DND-41 (cell line): ENCODE measurements at regions not wholly inside any gene's neighbourhood (a gene's known extent, or its start where the extent isn't known, plus 50 kb on each side); places are given as distances from the start of the nearest gene placed in this dataset.

Experiments used
- ATAC-seq: fragments of 200-7000 bp; cut with Tn5 transposase; 3 replicates; pipeline ENCODE4 v1.9.1; 2021; ENCODE audit warnings: low read depth; ENCODE audit not compliant: insufficient read depth
- DNase-seq: peaks from one replicate; pipeline ENCODE4 v3.0.0-alpha.2; 2020
- H2AFZ ChIP-seq: 2 replicates; pipeline ENCODE4 v1.6.0; 2012; ENCODE audit warnings: low read depth, low read length
- H3K27ac ChIP-seq: 2 replicates; pipeline ENCODE4 v1.5.1; 2012; ENCODE audit warnings: low read length, inconsistent platforms
- H3K27me3 ChIP-seq: fragments of 200-600 bp; sonication (generic); 2 replicates; pipeline ENCODE4 v1.6.0; 2012; ENCODE audit warnings: low read length, mild to moderate bottlenecking, inconsistent platforms; ENCODE audit not compliant: insufficient read depth, poor library complexity
- H3K36me3 ChIP-seq: 2 replicates; pipeline ENCODE4 v1.5.1; 2012; ENCODE audit warnings: low read length, inconsistent platforms; ENCODE audit not compliant: insufficient read depth
- H3K4me1 ChIP-seq: 2 replicates; pipeline ENCODE4 v1.5.1; 2012; ENCODE audit warnings: mild to moderate bottlenecking, low read length; ENCODE audit not compliant: insufficient read depth
- H3K4me2 ChIP-seq: 2 replicates; pipeline ENCODE4 v1.6.0; 2012; ENCODE audit warnings: mild to moderate bottlenecking, moderate library complexity, low read length, inconsistent platforms; ENCODE audit not compliant: insufficient read depth
- H3K4me3 ChIP-seq, 2 experiments: fragments of 200-600 bp in 1 of 2; shearing (Covaris generic) in 1 of 2; 2 replicates each; pipeline ENCODE4 v1.5.1; 2012 to 2016; ENCODE audit warnings: inconsistent platforms in 2 of 2, low read length in 2 of 2, mild to moderate bottlenecking in 2 of 2, low read depth in 1 of 2, moderate library complexity in 1 of 2
- H3K79me2 ChIP-seq: 2 replicates; pipeline ENCODE4 v1.6.0; 2012; ENCODE audit warnings: low read length, inconsistent platforms; ENCODE audit not compliant: insufficient read depth
- H3K9ac ChIP-seq: 2 replicates; pipeline ENCODE4 v1.6.0; 2012; ENCODE audit warnings: low read depth, mild to moderate bottlenecking, inconsistent platforms, low read length, moderate library complexity
- H3K9me3 ChIP-seq: 2 replicates; pipeline ENCODE4 v1.5.1; 2012; ENCODE audit warnings: low read length, moderate library complexity, mild to moderate bottlenecking, inconsistent platforms; ENCODE audit not compliant: insufficient read depth, severe bottlenecking
- H4K20me1 ChIP-seq: 2 replicates; pipeline ENCODE4 v1.6.0; 2012; ENCODE audit warnings: low read length; ENCODE audit not compliant: insufficient read depth
- CTCF ChIP-seq: IDR thresholded peaks from 2 replicates; pipeline ENCODE4 v1.5.1; 2012; ENCODE audit warnings: borderline replicate concordance, low read length, moderate library complexity, mild to moderate bottlenecking; ENCODE audit not compliant: poor library complexity, severe bottlenecking; ENCODE audit errors: extremely low read depth
- EZH2 ChIP-seq: IDR thresholded peaks from 3 replicates; pipeline ENCODE4 v1.6.1; 2012; ENCODE audit warnings: borderline replicate concordance, low read depth, mild to moderate bottlenecking, moderate library complexity, low read length, inconsistent platforms; ENCODE audit not compliant: severe bottlenecking

- no peaks in the 10 kb centered on the region for H3K9me3 ChIP-seq
- H4K20me1 ChIP-seq: no peaks in the 10 kb centered on the region
- no peak overlapping the region for H2AFZ ChIP-seq
- H3K4me3 ChIP-seq: no peak overlapping the region
- TF ChIP-seq EZH2: no peak
- no peak for TF ChIP-seq CTCF
- H3K27ac ChIP-seq: no peak overlapping the region
- H3K79me2 ChIP-seq: no peaks in the 10 kb centered on the region
- H3K4me2 ChIP-seq: no peak overlapping the region
- H3K27me3 ChIP-seq: peaks cover 7% of the 10 kb centered on the region
- ATAC-seq (no peak), DNase-seq (no peak)
- no peak overlapping the region for H3K9ac ChIP-seq
- H3K4me1 ChIP-seq: no peaks in the 10 kb centered on the region
- no peaks in the 10 kb centered on the region for H3K36me3 ChIP-seq
Measured at GRCh38 chr2:129224486-129224885, 755.0 kb upstream of the RAB6C start.

GRCh38 chr2:129229196-129229595, 750.3 kb upstream of the RAB6C start:
- ATAC-seq: no peak
- no peak overlapping the region for H3K27ac ChIP-seq

GRCh38 chr2:129229830-129230441, 749.5 kb upstream of the RAB6C start:
- Histone ChIP-seq H3K36me3 (no peaks in the 10 kb centered on the region), H3K27ac (no peak overlapping the region), H2AFZ (no peak overlapping the region), H3K27me3 (peaks cover 4% of the 10 kb centered on the region), H3K9me3 (no peaks in the 10 kb centered on the region), H3K79me2 (no peaks in the 10 kb centered on the region), H3K4me1 (no peaks in the 10 kb centered on the region), H3K4me2 (no peak overlapping the region), H3K4me3 (no peak overlapping the region), H3K9ac (no peak overlapping the region), H4K20me1 (no peaks in the 10 kb centered on the region)
- DNase-seq (no peak), ATAC-seq (no peak)
- no peak for TF ChIP-seq CTCF
- TF ChIP-seq EZH2: no peak

More at GRCh38 chr2:129229196-129229595, 750.3 kb upstream of the RAB6C start:
- Histone ChIP-seq H3K4me1 (no peaks in the 10 kb centered on the region), H3K9ac (no peak overlapping the region), H3K4me3 (no peak overlapping the region), H3K27me3 (peaks cover 4% of the 10 kb centered on the region), H3K79me2 (no peaks in the 10 kb centered on the region), H3K36me3 (no peaks in the 10 kb centered on the region), H3K9me3 (no peaks in the 10 kb centered on the region), H3K4me2 (no peak overlapping the region), H2AFZ (no peak overlapping the region), H4K20me1 (no peaks in the 10 kb centered on the region)
- DNase-seq: no peak
- TF ChIP-seq CTCF (no peak), EZH2 (no peak)
